K562 (cell line): ENCODE measurements at regions not wholly inside any gene's neighbourhood (a gene's known extent, or its start where the extent isn't known, plus 50 kb on each side); places are given as distances from the start of the nearest gene placed in this dataset.
A peak's percentile ranks its signal among the peaks of the same experiment; 100 is the strongest.

ENCODE experiments used
- E2F1 ChIP-seq: sonication (generic); formaldehyde crosslinking; IDR thresholded peaks from 2 replicates; pipeline ENCODE4 v1.8.1; 2023; ENCODE audit warnings: mild to moderate bottlenecking, missing genetic modification reagents, moderate library complexity
- ETS2 ChIP-seq: IDR thresholded peaks from 2 replicates; pipeline ENCODE4 v1.6.1; 2016; ENCODE audit warnings: borderline replicate concordance, missing genetic modification characterization, mild to moderate bottlenecking, moderate library complexity, missing compliant biosample characterization; ENCODE audit not compliant: poor library complexity, severe bottlenecking
- FOXA1 ChIP-seq: fragments of 450-650 bp; IDR thresholded peaks from 2 replicates; pipeline ENCODE4 v1.6.1; 2016; ENCODE audit warnings: mild to moderate bottlenecking, borderline replicate concordance
- GATA2 ChIP-seq: sonication (generic); formaldehyde crosslinking; IDR thresholded peaks from 2 replicates; pipeline ENCODE4 v1.4.0; 2020; ENCODE audit warnings: mild to moderate bottlenecking, missing genetic modification reagents
- GATAD2B ChIP-seq: fragments of 450-650 bp; IDR thresholded peaks from 2 replicates; pipeline ENCODE4 v1.6.1; 2017; ENCODE audit warnings: mild to moderate bottlenecking, borderline replicate concordance
- HINFP ChIP-seq: fragments of 450-650 bp; conservative IDR thresholded peaks from 2 replicates; pipeline ENCODE4 v1.6.1; 2016; ENCODE audit warnings: missing genetic modification characterization, low read depth, mild to moderate bottlenecking, control low read depth, missing compliant biosample characterization
- NR2C2 ChIP-seq, 2 experiments: fragments of 200-800 bp in 1 of 2; sonication (Bioruptor generic) in 1 of 2; sonication (generic) in 1 of 2; formaldehyde crosslinking in 1 of 2; IDR thresholded peaks; 2 replicates each; pipeline versions ENCODE4 v1.6.1 to v1.8.0; 2016 to 2022; ENCODE audit warnings: mild to moderate bottlenecking in 1 of 2, missing compliant biosample characterization in 1 of 2, missing genetic modification characterization in 1 of 2, missing genetic modification reagents in 1 of 2
- POLR3G ChIP-seq: IDR thresholded peaks from 2 replicates; pipeline ENCODE4 v1.6.1; 2011; ENCODE audit not compliant: insufficient read length, insufficient replicate concordance; ENCODE audit errors: extremely low read depth
- RAD21 ChIP-seq, 2 experiments: fragments of 250-450 bp in 1 of 2; fragments of 450-650 bp in 1 of 2; sonication (Bioruptor Pico) in 1 of 2; formaldehyde crosslinking in 1 of 2; IDR thresholded peaks in 1 of 2; conservative IDR thresholded peaks in 1 of 2; 2 replicates each; pipeline versions ENCODE4 v1.4.0 to v1.8.0; 2020 to 2022; ENCODE audit warnings: mild to moderate bottlenecking in 2 of 2, moderate library complexity in 1 of 2
- SOX6 ChIP-seq: fragments of 450-650 bp; IDR thresholded peaks from 2 replicates; pipeline ENCODE4 v1.6.1; 2014; ENCODE audit warnings: mild to moderate bottlenecking
- SRSF3 ChIP-seq: fragments of 200-400 bp; formaldehyde crosslinking; IDR thresholded peaks from 2 replicates; pipeline ENCODE4 v1.6.1; 2016; ENCODE audit warnings: mild to moderate bottlenecking, low read length, moderate library complexity; ENCODE audit not compliant: insufficient read depth
- SUPT5H ChIP-seq: fragments of 450-650 bp; IDR thresholded peaks from 2 replicates; pipeline ENCODE4 v1.6.1; 2016
- TEAD1 ChIP-seq, 2 experiments: fragments of 450-650 bp in 1 of 2; sonication (generic) in 1 of 2; formaldehyde crosslinking; IDR thresholded peaks; 2 replicates each; pipeline versions ENCODE4 v1.4.0 to v1.8.0; 2020 to 2022; ENCODE audit warnings: mild to moderate bottlenecking in 2 of 2, missing genetic modification reagents in 1 of 2
- UBTF ChIP-seq, 2 experiments: IDR thresholded peaks; 2 replicates each; pipeline ENCODE4 v1.6.1; 2012; ENCODE audit warnings: improper control_type of control experiment in 2 of 2, low read depth in 2 of 2, low read length in 2 of 2, borderline replicate concordance in 1 of 2
- ZBTB12 ChIP-seq: fragments of 250-450 bp; sonication (Bioruptor Pico); IDR thresholded peaks from 2 replicates; pipeline ENCODE4 v1.4.0; 2020
- TF ChIP-seq, protein P1 (sequence below), 2 experiments: fragments of 200-800 bp in 1 of 2; sonication (Bioruptor generic) in 1 of 2; sonication (generic) in 1 of 2; formaldehyde crosslinking in 1 of 2; IDR thresholded peaks in 1 of 2; conservative IDR thresholded peaks in 1 of 2; 2 replicates each; pipeline versions ENCODE4 v1.5.0 to v1.6.1; 2016 to 2020; ENCODE audit warnings: missing compliant biosample characterization in 1 of 2, missing genetic modification characterization in 1 of 2, missing genetic modification reagents in 1 of 2
- TF ChIP-seq, protein P2 (sequence below), 2 experiments: fragments of 450-650 bp; conservative IDR thresholded peaks; 2 replicates each; pipeline ENCODE4 v1.6.1; 2017; ENCODE audit warnings: mild to moderate bottlenecking in 2 of 2, moderate library complexity in 2 of 2

DNA sequence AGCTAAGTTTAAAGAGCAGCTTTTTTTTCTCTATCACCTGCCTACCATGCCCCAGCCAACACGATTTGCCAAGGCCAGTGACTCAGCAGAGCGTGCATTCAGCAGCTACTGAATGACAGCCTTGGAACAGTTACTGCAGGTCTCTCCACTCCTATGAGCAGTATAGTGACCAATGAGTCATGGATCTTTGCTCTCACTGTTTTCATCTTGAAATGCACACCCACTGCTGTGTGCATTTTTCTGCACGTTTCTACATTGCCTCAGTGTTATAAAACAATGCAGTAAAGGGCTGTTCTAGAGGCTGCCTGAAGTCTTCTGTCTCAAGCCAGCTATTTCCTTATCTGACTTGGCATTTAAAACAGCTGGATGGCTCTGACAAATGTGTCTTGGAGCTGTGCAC is 66.0 kb upstream of the C4orf54 start (continued):
- TF ChIP-seq, protein P1, sequence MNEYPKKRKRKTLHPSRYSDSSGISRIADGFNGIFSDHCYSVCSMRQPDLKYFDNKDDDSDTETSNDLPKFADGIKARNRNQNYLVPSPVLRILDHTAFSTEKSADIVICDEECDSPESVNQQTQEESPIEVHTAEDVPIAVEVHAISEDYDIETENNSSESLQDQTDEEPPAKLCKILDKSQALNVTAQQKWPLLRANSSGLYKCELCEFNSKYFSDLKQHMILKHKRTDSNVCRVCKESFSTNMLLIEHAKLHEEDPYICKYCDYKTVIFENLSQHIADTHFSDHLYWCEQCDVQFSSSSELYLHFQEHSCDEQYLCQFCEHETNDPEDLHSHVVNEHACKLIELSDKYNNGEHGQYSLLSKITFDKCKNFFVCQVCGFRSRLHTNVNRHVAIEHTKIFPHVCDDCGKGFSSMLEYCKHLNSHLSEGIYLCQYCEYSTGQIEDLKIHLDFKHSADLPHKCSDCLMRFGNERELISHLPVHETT (CRISPR knock-in tag; conservative IDR thresholded peaks at IDR 0.05 in 1 of 2, IDR thresholded peaks at IDR 0.05 in 1 of 2) = 0 out of 4 replicates have a peak, but pooled peaks of 1 of the 2 experiments have one; percentile 26
- TF ChIP-seq GATA2 (CRISPR knock-in tag) (0 out of 2 replicates have a peak, but pooled peaks have one; percentile 22), POLR3G (no peak), ETS2 (tag) (no peak), TEAD1 (CRISPR knock-in tag; IDR thresholded peaks at IDR 0.05) (no peak), SUPT5H (no peak), GATAD2B (no peak), E2F1 (CRISPR knock-in tag) (no peak), UBTF (IDR thresholded peaks at IDR 0.05; ENCODE audit: borderline replicate concordance in 1 of 2, low read depth in 2 of 2, low read length in 2 of 2) (no peak), SRSF3 (no peak), SOX6 (0 out of 2 replicates have a peak, but pooled peaks have one; percentile 16), NR2C2 (CRISPR knock-in tag; IDR thresholded peaks at IDR 0.05) (no peak), NR2C2 (tag; IDR thresholded peaks at IDR 0.05) (no peak), HINFP (no peak), FOXA1 (no peak), RAD21 (CRISPR knock-in tag; conservative IDR thresholded peaks at IDR 0.05 in 1 of 2, IDR thresholded peaks at IDR 0.05 in 1 of 2) (no peak), ZBTB12 (CRISPR knock-in tag) (no peak)
- TF ChIP-seq, protein P2, sequence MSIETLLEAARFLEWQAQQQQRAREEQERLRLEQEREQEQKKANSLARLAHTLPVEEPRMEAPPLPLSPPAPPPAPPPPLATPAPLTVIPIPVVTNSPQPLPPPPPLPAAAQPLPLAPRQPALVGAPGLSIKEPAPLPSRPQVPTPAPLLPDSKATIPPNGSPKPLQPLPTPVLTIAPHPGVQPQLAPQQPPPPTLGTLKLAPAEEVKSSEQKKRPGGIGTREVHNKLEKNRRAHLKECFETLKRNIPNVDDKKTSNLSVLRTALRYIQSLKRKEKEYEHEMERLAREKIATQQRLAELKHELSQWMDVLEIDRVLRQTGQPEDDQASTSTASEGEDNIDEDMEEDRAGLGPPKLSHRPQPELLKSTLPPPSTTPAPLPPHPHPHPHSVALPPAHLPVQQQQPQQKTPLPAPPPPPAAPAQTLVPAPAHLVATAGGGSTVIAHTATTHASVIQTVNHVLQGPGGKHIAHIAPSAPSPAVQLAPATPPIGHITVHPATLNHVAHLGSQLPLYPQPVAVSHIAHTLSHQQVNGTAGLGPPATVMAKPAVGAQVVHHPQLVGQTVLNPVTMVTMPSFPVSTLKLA (conservative IDR thresholded peaks at IDR 0.05) = peak; percentile 54 to 77
